ENCODE measurements at regions not wholly inside any gene's neighbourhood (a gene's known extent, or its start where the extent isn't known, plus 50 kb on each side); places are given as distances from the start of the nearest gene placed in this dataset.
"Not testable (repeated sequence)": the region's sequence is repeated elsewhere in the genome, so short reads cannot be mapped to it uniquely, and the experiment has no call there.

DNA sequence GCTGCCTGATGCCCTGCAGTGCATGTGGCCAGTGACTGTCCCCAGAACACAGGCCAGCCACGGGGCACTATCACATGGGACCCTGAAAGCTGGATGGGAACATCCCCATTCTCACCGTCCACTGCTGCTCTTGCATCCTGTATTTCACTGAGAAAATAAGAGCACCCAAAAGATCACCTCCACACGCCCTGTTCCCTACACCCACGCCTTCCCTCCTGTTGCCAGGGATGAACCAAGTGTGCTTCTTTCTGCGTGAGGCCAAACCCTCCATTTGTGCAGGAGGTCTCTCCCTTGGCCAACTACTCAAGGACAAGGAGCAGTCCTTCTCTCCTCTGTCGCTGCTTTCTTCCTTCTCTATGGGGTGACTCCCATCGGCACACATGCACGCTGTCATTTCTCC is 118.3 kb downstream of the LRRC37A3 start:
- not testable (repeated sequence) for H3K4me3 ChIP-seq (ENCODE audit: low read length)

DNA sequence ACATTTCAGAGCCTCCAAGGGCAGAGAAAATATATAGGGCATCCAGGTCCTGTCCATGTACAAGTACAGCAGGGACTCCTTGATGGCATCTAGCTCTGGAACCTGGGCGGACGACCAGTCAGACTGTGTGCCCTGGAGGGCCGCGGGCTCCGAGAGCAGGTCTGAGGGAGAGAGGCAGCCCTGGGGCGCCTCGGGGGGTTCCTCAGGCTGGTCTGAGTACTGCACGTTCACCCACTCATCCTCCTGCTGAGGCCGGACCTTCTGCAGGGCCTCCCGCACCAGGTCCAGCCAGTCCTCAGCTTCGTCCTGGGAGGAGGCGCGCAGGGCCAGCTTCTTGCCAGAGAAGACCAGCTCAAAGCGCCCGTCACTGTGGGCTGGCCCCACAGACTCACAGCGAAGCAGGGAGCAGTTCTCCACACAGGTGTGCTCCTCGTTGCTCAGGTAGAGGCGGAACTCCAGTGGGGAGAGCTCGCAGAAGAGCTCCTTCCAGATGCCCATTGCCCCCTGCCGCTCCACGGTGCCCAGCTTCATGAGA is 118.8 kb downstream of the LRRC37A3 start:
- H3K4me3 ChIP-seq (ENCODE audit: low read length) = not testable (repeated sequence)

DNA sequence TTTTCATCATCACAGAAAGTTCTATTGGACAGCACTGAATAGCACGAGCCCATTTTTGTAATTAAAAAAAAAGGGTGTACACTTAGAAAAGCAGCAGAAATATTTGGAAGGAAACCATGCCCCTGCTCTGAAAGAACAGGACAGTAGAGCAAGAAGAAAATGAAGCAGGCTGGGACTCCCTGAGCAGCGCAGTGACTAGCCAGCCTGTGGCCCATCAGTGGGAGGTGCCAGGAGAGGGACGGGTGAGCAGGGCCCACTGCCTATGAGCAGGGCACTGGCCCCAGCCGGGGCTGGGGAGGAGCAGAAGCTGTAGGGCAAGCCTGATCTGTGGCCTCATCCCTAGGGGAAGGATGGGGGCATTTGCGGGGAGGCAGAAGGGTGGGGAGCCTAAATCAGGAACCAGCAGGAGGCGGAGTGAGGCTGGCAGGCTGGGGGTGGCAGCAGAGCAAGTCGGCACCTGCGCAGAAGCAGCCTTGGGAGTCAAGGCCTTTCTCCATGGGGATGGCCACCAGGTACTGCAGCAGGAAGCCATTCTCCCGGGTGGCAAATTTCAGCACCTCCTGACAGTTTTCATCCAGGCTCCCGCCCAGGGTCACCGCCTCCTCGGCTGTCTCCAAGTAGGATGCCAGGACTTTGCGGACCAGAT is 119.6 kb downstream of the LRRC37A3 start:
- not testable (repeated sequence) for H3K4me3 ChIP-seq (ENCODE audit: low read length)

DNA sequence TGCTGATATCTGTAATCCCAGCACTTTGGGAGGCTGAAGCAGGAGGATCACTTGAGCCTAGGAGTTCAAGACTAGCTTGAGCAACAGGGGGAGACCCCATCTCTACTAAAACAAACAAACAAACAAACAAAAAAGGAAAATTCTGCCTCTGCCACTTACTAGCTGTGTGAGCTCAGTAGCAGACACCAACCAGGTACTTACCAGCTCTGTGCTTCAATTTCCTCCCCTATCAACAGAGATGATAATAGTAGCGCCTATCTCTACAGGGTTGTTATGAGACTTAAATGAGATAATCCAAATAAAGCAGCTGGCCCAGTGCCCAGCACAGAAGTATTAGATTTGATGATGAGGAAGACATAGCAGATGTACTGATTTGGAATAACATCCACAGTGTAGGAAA is 120.3 kb downstream of the LRRC37A3 start:
- not testable (repeated sequence) for H3K4me3 ChIP-seq (ENCODE audit: low read length)

DNA sequence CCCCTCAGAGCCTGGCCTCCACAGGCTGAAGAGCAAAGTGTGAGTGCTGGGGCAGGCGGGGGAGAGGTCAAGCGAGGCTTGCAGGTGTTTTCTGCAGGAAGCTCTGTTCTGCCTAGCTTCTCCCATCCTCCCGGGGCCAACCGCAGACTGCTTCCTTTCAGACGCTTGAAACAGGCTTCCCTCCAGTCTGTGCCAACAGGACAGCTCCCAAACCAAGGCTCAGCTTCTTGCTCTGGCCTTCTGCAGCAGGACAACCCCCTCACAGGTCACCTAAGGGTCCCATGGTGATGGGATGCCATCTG is 120.8 kb downstream of the LRRC37A3 start:
- H3K4me3 ChIP-seq (ENCODE audit: low read length) = not testable (repeated sequence)

DNA sequence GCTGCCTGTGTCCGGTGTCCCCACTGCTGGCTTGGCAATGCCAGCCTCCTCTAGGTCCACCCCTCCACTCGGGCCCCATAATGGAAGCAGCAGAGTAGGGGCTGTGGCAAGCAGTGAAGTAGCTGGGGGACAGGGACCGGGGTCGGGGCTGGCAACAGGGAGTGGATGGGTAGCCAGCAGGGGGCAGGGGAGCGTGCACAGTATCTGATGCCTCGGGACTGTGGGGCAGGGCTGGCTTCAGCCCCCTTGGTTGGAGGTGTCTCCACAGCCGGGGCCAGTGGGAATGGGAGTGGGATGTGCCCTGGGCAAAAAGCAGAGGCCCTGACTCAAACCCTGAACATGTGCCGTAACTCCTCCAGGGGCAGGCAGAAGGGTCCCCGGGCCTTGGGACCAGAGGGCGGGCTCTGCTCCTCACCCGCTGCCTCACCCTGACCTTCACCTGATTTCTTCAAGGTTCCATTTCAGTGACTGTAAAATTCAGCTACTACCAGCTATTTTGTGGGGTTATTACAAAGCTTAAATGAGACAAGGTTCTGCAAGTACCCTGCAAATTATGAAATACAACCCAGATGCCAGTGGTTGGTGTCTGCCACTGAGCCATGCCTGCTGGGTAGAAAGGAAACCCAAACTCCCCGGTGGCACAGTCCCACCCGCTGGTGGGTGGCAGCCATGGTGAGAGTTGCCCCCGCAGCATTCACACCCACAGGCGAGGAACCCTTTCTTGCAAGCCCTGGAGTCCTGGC is 121.4 kb downstream of the LRRC37A3 start:
- not testable (repeated sequence) for H3K4me3 ChIP-seq (ENCODE audit: low read length)

DNA sequence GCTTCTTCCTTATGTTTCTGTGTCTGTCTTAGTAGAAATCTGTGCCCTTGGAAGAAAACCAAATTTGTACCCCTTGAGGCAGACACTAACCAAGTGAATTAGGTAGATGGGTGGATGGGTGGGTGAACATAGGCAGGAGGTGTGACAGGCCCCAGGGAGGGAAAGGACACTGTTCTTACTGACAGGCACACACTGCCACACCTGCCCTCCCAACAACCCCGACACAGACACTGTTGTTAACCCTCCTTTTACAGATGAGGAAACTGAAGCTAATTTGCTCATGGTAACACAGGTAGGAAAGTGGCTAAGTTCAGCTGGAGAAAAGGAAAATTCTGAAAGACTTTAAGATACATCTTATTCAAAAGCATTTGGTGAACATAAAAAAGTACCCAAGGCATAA is 123.9 kb downstream of the LRRC37A3 start:
- not testable (repeated sequence) for H3K4me3 ChIP-seq (ENCODE audit: low read length)

DNA sequence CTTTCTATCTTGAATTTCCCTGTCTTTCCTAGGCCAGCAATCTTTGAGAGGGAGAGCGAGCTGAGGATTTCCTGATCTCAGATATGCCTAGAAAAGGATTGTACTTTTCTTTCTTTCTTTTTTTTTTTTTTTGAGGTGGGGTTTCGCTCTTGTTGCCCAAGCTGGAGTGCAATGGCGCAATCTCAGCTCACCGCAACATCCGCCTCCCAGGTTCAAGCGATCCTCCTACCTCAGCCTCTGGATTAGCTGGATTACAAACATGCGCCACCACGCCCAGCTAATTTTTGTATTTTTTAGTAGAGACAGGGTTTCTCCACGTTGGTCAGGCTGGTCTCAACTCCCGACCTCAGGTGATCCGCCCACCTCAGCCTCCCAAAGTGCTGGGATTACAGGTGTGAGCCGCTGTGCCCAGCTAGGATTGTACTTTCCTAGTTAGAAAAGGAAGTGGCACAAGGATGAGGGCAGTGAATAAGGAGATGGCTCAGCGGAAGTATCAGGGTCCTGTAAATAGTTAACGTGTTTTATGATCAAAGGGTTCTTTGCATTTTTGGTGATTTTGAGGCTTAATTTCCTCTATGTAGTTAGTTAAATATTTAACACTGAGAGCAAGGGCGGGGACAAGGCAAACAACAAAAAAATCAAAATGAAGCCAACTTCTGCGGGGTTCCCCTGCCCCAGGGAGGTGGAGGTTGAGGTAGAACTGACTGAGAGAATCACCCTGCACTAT is 124.6 kb downstream of the LRRC37A3 start:
- not testable (repeated sequence) for H3K4me3 ChIP-seq (ENCODE audit: low read length)

DNA sequence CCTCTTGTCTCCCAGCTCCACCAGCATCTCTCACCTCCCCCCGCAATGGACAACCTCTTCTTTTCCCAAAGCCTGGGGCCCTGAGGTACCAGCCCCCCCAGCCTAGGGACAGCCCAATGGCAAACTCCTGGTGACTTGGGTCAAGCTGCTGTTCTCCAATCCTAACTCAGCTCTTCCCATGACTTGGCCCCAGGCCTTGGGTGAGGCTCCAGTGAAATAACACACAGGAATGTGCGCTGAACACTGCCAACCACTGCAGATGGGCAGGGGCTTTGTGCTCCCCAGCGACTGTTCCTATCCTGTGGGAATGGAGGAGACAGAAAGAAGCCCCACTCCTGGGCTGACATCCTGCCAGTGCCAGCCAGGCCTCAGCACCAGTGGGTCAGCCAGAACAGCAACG is 125.2 kb downstream of the LRRC37A3 start:
- H3K4me3 ChIP-seq (ENCODE audit: low read length) = not testable (repeated sequence)

DNA sequence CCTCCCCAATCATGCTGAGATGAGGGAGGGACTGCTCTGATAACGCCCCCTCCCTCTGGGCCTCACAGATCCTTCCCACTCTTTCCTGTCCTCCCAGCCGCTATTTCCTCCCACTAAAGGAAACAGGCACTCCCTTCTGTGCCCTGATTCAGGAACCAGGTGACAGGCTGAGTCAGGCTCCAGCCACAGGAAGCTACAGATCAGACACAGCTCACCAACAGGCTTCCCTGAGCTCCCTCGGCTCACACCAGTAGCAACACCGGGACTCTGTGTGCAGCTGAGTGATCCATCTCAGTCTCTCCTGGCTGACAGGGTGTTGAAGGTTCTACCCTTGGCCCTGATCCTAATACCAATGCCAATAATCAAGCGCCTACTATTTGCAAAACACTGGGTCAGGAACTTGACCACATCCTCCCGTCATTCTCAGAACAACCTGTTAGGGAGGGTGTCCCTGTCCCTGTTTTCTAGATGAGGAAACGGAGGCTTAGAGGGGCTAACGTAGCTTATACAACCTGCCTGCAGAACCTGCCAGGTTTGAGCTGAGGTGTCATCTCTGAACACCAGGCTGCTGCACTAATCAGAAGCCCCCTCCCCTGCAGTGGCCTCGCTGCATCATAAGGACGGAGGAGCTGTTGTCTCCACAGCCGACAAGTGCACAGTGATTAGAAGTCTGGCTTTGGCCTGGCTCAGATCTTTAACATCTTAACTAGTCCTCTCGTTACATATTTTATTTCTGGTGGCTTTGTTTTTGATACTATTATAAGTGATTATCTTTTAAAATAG is 126.3 kb downstream of the LRRC37A3 start:
- H3K4me3 ChIP-seq (ENCODE audit: low read length) = not testable (repeated sequence)

DNA sequence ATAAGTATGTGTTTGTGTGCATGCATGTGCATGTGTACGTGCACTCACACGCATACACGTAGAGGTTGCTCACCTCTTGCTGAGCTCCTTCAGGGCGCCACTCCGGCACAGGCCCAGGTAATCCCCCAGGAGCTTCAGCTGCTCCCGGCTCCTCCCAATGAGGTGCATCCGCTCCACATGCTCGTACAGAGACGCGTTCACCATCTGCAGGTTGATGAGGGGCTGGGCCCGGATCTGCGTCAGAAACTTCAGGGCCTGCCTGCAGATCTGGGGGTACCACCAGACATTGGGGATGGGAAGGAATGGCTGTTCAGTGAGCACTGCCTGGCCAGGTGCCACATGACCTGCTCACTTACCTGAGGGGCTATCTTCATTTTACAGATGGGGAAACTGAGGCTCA is 127.0 kb downstream of the LRRC37A3 start:
- not testable (repeated sequence) for H3K4me3 ChIP-seq (ENCODE audit: low read length)

DNA sequence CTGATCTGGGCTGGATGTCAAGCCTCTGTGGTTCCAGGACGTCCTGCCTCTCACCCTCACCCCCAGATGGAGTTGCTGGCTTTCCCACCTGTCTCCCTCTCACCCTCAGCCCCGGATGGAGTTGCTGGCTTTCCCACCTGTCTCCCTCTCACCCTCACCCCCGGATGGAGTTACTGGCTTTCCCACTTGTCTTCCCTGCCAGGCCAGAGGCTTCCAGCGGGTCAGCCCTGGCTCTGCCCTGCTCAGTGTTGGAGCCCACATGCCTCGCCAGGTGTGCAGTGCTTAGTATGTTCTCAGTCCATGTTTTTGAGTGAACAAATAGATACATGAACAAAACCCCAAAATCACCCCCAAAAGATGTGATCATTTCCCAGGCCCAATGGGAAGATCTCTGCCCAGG is 127.6 kb downstream of the LRRC37A3 start:
- not testable (repeated sequence) for H3K4me3 ChIP-seq (ENCODE audit: low read length)

DNA sequence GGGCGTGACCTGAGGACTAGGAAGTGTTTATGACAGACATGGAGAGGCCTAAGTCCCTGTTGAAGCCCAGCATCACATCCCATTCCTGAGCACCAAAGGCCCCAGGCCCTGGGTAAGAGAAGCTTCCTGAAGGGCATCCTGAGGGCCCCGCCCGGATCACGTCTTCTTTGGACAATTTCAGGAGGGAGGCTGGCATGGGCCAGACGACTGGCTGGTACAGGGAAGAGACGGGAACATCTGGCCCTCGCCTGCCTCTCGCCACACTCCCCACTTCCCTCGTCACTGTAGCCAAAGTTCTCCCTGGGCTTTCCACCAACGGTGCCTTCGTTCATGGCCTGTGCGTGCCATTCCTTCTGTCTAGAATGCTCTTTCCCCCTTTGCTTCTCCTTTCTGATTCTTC is 128.1 kb downstream of the LRRC37A3 start:
- H3K4me3 ChIP-seq (ENCODE audit: low read length) = not testable (repeated sequence)

DNA sequence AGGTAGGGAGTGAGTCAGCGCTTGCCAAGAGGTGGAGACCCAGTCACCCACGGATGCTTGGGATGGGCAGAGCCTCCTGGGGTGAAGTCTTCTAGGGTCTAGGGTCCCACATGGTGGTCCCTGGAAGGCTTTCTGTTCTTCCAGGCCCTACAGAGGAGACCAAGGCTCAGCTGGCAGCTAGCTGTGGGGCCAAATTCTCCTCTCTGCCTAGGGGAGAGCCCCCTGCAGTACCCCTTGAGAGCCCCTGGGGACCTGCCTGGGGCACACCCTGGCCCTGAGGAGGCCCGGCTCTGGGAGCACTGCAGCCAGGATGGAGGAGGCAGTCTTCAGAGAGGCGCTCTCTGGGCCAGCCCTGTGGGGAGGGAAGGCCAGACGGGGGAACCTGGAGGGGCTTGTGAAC is 128.6 kb upstream of the SMURF2 start:
- H3K4me3 ChIP-seq (ENCODE audit: low read length) = not testable (repeated sequence)

DNA sequence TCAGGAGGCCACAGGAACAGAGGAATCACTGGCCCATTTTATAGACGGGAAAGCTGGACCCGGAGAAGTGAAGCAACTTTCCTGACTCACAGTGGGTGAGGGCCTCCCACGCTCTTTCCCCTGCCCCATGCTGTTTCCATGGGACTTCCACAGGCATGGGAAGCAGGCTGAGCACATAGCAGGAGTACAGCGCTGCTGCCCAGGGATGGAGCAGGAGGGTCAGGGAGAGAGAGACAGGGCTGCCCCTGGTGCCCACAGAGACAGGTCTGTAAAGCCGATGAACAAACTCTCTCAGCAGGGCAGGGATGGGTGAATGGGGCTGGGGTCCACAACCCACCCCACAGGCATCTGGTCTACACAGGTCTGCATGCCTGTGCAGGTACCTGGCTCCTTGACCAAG is 128.1 kb upstream of the SMURF2 start:
- H3K4me3 ChIP-seq (ENCODE audit: low read length) = not testable (repeated sequence)

DNA sequence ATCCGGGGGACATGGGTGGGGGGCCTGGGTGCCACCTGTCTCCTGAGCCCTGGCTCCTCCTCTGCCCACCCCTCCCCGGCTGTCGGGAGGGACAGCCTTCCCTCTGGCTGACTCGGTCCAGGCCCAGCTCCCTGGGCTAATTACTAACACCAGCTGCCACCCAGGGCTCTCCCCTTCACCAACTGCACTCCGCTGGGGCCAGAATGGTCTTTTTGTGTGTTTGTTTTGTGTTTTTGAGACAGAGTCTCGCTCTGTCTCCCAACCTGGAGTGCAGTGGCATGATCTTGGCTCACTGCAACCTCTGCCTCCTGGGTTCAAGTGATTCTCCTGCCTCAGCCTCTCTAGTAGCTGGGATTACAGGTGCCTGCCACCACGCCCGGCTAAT is 126.9 kb upstream of the SMURF2 start:
- H3K4me3 ChIP-seq (ENCODE audit: low read length) = not testable (repeated sequence)

Measured in GM08714 (cell line).